NCI-H1694 (cell line): ENCODE measurements at regions not wholly inside any gene's neighbourhood (a gene's known extent, or its start where the extent isn't known, plus 50 kb on each side); places are given as distances from the start of the nearest gene placed in this dataset.

Experiments
- DNase-seq: peaks from one replicate; lab custom pipeline; 2025; lab: John Stamatoyannopoulos, UW

- DNase-seq, result no peak
Measured at GRCh38 chr13:40146063-40146462, 490.6 kb downstream of the COG6 start.

GRCh38 chr13:40146611-40147117 is 491.2 kb downstream of the COG6 start:
- no peak for DNase-seq

- no peak for DNase-seq
Measured at GRCh38 chr13:40148101-40148500, 492.6 kb downstream of the COG6 start.

GRCh38 chr13:40148742-40149141 is 493.3 kb downstream of the COG6 start:
- no peak for DNase-seq

GRCh38 chr13:40149611-40150274 is 494.3 kb downstream of the COG6 start:
- DNase-seq, result no peak

GRCh38 chr13:40151673-40152072 is 496.2 kb downstream of the COG6 start:
- DNase-seq, result no peak

- DNase-seq, result no peak
Measured at GRCh38 chr13:40152145-40152544, 496.7 kb downstream of the COG6 start.

GRCh38 chr13:40152922-40153321 is 497.5 kb downstream of the COG6 start:
- no peak for DNase-seq

GRCh38 chr13:40153516-40153915 is 498.1 kb downstream of the COG6 start:
- DNase-seq, result no peak

GRCh38 chr13:40155201-40155600 is 499.7 kb downstream of the COG6 start:
- DNase-seq, result no peak

- DNase-seq, result no peak
Measured at GRCh38 chr13:40158218-40158617, 502.8 kb downstream of the COG6 start.

- no peak for DNase-seq
Measured at GRCh38 chr13:40158757-40159156, 503.3 kb downstream of the COG6 start.

- no peak for DNase-seq
Measured at GRCh38 chr13:40159736-40160135, 504.3 kb downstream of the COG6 start.

GRCh38 chr13:40160618-40161350 is 505.3 kb downstream of the COG6 start:
- no peak for DNase-seq

- no peak for DNase-seq
Measured at GRCh38 chr13:40161351-40161810, 505.1 kb downstream of the FOXO1 start.

GRCh38 chr13:40161931-40162330 is 504.5 kb downstream of the FOXO1 start:
- peak; percentile 67 for DNase-seq

- no peak for DNase-seq
Measured at GRCh38 chr13:40163066-40164000, 503.1 kb downstream of the FOXO1 start.

- no peak for DNase-seq
Measured at GRCh38 chr13:40164133-40164532, 502.3 kb downstream of the FOXO1 start.

- DNase-seq, result no peak
Measured at GRCh38 chr13:40165316-40165932, 501.0 kb downstream of the FOXO1 start.

- DNase-seq, result no peak
Measured at GRCh38 chr13:40167327-40167726, 499.1 kb downstream of the FOXO1 start.

GRCh38 chr13:40168425-40169166 is 497.8 kb downstream of the FOXO1 start:
- DNase-seq, result no peak
